MM.1S (cell line): ENCODE measurements at regions not wholly inside any gene's neighbourhood (a gene's known extent, or its start where the extent isn't known, plus 50 kb on each side); places are given as distances from the start of the nearest gene placed in this dataset.

Experiments used
- EZH2 ChIP-seq: fragments of 300-600 bp; sonication (generic); optimal IDR thresholded peaks from 2 replicates; pipeline ENCODE3; 2017; ENCODE audit warnings: low read depth, mild to moderate bottlenecking, antibody characterized with exemption, low read length, mixed read lengths
- TF ChIP-seq, protein P1 (sequence below): fragments of 300-600 bp; sonication (generic); IDR thresholded peaks from 2 replicates; pipeline ENCODE4 v1.5.1; 2016; ENCODE audit warnings: antibody characterized with exemption, low read length, mixed read lengths

DNA sequence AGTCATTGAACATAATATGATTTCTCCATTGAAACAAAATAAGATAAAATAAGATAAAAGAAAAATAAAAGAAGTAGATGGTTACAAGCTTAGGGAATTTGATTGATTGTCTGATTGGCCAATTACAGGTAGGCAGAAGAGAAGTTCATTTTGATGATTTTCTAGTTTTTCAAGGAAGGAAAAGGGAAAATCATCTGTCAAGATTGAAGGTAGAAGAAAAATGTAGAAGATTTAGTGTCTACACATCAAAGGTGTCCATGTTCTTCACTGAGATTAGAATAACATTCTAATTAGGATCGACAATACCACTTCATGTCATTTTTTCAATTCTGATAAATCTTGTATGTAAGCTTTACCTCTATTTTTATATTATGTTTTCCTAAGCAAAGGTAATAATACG is 489.1 kb downstream of the PCDH18 start:
- TF ChIP-seq, protein P1, sequence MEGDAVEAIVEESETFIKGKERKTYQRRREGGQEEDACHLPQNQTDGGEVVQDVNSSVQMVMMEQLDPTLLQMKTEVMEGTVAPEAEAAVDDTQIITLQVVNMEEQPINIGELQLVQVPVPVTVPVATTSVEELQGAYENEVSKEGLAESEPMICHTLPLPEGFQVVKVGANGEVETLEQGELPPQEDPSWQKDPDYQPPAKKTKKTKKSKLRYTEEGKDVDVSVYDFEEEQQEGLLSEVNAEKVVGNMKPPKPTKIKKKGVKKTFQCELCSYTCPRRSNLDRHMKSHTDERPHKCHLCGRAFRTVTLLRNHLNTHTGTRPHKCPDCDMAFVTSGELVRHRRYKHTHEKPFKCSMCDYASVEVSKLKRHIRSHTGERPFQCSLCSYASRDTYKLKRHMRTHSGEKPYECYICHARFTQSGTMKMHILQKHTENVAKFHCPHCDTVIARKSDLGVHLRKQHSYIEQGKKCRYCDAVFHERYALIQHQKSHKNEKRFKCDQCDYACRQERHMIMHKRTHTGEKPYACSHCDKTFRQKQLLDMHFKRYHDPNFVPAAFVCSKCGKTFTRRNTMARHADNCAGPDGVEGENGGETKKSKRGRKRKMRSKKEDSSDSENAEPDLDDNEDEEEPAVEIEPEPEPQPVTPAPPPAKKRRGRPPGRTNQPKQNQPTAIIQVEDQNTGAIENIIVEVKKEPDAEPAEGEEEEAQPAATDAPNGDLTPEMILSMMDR: no peak
- TF ChIP-seq EZH2: no peak
